GM21528 (cell line): ENCODE measurements at regions not wholly inside any gene's neighbourhood (a gene's known extent, or its start where the extent isn't known, plus 50 kb on each side); places are given as distances from the start of the nearest gene placed in this dataset.

Experiments
- ATAC-seq: cut with Tn5 transposase; IDR thresholded peaks from one replicate; pipeline ENCODE4 v1.9.1; 2021; ENCODE audit warnings: mild to moderate bottlenecking, moderate library complexity; ENCODE audit not compliant: unreplicated experiment, low FRiP score

DNA sequence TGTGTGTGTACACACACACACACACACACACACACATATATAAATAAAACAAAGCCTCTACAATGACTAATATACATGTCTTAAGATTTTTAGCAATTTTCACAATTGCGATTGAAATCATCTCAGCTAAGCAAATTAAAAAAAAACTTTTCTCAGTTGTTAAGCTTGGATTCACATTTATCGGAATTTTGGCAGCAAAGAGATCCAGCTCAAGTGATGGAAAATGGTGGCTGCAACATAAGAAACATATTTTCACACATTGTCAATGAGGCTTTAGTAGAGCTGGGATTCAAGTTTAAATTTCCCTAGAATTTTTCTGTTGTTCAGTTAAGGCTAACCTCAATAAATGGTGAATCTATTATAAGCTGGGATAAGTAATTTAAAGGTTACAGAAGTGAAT, 768.6 kb upstream of the SORCS1 start:
- no peak for ATAC-seq

GRCh38 chr10:107931808-107932207, 767.3 kb upstream of the SORCS1 start:
- no peak for ATAC-seq

DNA sequence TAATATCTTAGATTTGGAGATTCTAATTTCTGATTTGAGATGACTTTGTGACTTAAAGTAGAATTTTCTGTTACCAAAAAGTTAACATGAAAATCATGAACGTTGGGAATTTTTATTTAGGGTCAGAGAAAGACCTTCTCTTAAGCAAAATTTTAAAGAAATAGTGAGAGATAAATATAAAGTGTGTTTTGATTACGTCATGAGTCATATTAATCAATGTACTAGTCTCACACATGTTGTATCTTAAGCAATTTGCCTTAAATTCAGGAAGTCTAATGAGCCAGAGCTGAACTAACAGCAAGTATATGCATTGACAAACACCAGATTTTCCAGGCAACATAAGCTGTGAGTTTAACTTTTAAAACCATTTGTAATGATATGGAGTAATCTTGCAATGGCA, 765.5 kb upstream of the SORCS1 start:
- no peak for ATAC-seq

DNA sequence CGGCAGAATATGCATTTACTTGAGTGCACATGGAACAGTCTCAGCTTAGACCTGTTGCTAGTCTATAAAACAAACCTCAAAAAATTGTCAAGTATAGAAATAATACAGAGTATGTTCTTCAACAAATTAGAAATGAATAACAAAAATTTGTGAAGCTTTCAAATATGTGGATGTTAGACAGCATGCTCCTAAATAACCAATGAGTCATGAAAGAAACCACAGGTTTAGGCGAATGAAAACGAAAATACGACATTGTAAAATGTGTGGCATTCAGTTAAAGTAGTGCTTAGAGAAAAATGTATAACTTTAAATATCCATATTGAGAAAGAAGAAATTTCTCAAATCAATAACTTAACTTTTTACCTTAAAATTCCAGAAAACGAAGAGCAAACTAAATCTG, 760.0 kb upstream of the SORCS1 start:
- no peak for ATAC-seq

DNA sequence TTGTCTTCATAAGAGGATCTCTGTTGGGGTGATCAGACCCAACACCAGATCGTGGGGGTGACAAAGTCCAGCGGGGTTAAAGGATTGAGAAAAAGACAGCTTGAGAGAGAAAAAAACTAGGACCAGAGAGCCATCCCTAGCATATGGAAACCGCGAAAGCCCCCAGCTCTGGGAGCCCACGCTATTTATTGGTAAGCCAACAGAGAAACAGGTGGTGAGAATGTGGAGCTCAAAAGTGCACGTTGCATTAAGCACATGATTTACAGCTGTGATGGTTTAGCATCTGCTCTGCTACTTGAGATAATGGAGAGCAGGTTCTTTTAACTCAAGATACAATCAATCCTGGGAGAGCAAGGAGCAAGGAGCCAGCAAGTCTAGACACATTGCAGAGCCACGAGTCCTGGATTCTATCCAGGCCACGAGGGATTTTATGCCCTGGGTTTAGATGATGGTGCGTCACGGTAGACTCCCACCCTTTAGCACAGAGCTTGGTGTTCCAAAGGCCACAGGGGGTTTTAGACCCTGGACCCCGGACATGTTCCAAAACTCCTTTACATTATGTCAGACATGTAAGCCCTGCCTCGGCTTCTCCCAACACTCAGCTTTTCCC, 755.2 kb upstream of the SORCS1 start:
- ATAC-seq: no peak

DNA sequence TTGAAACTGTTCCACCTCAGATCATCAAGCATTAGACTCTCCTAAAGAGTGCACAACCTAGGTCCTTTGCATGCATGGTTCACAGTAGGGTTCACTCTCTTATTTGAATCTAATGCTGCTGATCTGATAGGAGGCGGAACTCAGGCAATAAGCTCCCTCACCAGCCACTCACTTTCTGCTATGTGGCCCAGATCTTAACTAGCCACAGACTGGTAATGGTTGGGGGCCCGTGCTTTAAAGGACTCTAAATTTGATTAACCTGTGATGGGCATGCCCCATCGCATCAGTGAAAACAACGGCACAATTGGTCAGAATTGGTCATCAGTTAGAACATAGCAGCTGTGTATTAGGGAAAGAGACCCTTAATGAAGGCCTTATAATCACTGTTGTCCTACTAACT, 753.7 kb upstream of the SORCS1 start:
- ATAC-seq: no peak

DNA sequence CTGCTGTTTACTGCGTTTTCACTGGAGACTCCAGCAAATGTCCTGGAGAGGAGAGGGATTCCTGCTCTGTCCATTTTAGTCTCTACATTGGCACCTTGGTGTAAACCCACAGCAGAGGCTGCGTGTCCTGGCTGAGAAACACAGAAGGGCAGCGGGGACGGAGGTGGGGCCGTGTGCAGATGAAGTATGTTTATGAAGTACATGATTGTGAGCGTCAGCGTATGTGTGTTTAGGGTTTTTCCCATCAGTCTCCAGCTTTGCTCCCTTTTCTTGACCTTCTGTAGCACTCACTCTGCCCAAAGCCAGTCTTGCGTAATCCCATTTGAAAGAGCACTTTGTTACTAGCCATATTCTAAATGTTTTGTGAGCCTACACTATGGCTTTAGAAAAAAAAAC, 750.7 kb upstream of the SORCS1 start:
- ATAC-seq: no peak

GRCh38 chr10:107914450-107915214, 750.1 kb upstream of the SORCS1 start:
- no peak for ATAC-seq

GRCh38 chr10:107913317-107914294, 749.1 kb upstream of the SORCS1 start:
- ATAC-seq: no peak

DNA sequence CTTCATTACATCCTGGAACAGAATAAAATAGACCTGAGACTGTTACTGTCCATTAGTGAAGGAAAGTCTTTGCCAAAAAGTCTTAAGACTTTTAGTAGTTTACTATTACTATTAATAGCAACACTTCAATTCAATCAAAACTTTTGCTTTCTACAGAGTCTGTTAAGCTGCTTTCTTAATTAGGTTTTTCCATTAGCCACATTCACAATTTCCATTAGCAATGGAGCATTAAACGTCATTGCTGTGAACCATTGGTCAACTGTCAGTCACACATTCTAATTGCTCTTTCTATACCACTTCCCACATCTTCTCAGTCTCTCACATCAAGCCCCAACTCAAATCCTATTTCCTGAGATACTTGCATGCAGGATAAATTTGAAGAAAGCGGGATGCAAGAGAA, 736.6 kb upstream of the SORCS1 start:
- ATAC-seq: no peak

- no peak for ATAC-seq
Observed at GRCh38 chr10:107900131-107900530, 735.6 kb upstream of the SORCS1 start.

GRCh38 chr10:107899502-107900062, 735.1 kb upstream of the SORCS1 start:
- ATAC-seq: no peak

GRCh38 chr10:107899075-107899474, 734.6 kb upstream of the SORCS1 start:
- ATAC-seq: no peak

DNA sequence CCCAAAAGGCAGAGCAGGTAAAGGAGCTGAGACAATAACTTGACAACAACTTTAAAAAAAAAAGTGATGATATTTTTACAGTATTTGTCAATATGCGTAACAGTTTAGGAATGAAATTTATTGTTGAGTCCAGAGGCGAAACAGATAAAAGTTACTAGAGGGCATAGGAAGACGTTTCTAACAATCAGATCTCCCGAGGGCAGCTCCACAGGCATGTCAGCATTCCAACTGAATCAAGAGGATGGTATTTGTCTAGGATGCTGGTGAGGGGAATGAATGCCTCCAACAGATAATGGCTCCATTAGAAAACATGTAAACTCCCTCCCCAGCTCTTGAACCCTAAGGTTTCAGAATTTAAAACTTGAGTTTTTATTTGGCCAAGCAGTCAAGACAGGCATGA, 733.9 kb upstream of the SORCS1 start:
- no peak for ATAC-seq

DNA sequence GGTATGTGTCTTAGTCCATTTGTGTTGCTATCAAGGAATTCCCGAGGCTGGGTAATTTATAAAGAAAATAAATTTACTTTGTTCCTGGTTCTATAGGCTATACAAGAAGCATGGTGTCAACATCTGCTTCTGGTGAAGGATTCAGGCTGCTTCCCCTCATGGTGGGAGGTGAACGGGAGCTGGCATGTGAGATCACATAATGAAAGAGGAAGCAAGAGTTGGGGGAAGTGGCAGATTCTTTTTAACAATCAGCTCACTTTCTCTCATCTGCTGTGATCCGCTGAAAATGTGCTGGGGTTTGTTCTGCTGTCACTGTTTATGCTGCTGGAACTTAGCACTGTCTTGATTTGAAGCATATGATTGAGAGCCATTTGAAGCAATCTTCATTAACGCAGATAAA, 730.0 kb upstream of the SORCS1 start:
- ATAC-seq: no peak

- ATAC-seq: no peak
Observed at GRCh38 chr10:107889105-107889504, 724.6 kb upstream of the SORCS1 start.

GRCh38 chr10:107880185-107880584, 715.7 kb upstream of the SORCS1 start:
- no peak for ATAC-seq

DNA sequence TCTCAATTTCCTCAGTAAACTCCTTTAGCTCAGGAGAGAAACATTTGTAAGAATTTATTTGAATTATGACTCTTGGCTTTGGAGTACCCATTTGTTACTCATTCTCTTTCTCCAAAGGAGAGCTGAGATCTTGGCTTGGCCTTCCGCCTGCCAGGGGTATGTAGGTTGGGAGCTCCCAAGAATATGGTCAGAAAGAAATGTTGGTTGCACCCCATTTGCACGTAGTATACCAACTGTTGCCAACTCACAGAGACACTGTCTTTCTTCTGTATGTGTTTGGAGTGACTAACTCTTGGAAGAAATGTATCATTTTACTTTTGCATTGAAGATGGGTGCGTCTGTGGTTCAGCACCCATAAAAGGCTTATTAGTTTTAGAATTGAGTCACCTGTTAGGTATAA, 708.5 kb upstream of the SORCS1 start:
- ATAC-seq: no peak

DNA sequence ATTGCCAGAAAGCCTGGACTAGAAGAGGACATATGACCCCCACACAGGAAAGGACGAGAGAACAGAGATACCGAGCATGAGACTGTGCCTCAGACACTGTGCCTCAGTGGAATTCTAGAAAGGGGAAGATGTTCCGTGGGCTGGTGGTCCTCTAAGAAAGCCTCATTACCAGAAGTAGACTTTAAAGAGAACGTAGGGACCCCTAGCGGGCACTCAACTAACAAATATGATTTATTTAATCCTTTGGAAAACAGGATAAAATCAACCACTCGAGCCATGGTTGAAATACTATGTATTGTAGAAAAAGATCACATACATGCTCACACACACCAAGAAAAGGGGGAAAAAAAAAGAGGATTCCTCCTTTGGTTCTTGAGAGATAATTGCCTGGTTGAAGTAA, 701.2 kb upstream of the SORCS1 start:
- no peak for ATAC-seq

GRCh38 chr10:107859065-107859464, 694.6 kb upstream of the SORCS1 start:
- ATAC-seq: no peak

- no peak for ATAC-seq
Observed at GRCh38 chr10:107856047-107856315, 691.5 kb upstream of the SORCS1 start.
